Stomach (tissue), 4 donors: ENCODE measurements at regions not wholly inside any gene's neighbourhood (a gene's known extent, or its start where the extent isn't known, plus 50 kb on each side); places are given as distances from the start of the nearest gene placed in this dataset.

ENCODE experiments used
- POLR2A ChIP-seq, 4 donors: fragments of 450-650 bp; IDR thresholded peaks; one replicate each; pipeline ENCODE4 v1.6.1; 2016; ENCODE audit warnings: antibody characterized with exemption in 4 of 4, control low read depth in 2 of 4, mild to moderate bottlenecking in 1 of 4, moderate library complexity in 1 of 4
- POLR2AphosphoS5 ChIP-seq, 3 donors: sonication (generic); formaldehyde crosslinking; IDR thresholded peaks; one replicate each; pipeline ENCODE4 v1.6.1; 2016; ENCODE audit warnings: antibody characterized with exemption in 3 of 3
- TF ChIP-seq, protein P1 (sequence below), 7 experiments: fragments of 450-650 bp in 4 of 7; fragments of 200-600 bp in 3 of 7; sonication (generic) in 3 of 7; IDR thresholded peaks; one replicate each; pipeline ENCODE4 v1.5.1; 2016 to 2019; ENCODE audit warnings: antibody characterized with exemption in 7 of 7, control low read depth in 2 of 7, mild to moderate bottlenecking in 1 of 7

DNA sequence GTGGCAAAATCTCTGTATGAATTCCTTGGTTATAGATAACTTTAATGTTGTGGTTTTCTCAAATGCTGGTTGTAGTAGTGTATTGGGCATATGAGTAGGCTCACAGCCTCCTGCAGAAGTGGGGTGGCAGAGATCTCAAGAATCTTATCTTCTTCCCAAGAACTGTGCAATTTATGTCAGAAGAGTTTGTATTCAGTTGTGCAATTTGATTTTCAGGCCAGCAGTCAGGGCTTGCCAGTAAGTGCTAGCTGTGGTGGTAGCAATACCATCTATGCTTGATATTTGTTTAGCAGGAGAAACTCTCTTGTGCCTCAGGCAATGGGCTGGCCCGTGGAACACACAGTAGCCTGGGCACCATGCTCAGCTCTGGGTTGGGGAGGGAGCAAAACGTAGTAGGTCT, 58.4 kb upstream of the GOLIM4 start:
- TF ChIP-seq POLR2AphosphoS5 (IDR thresholded peaks at IDR 0.05) = no peak
- TF ChIP-seq, protein P1, sequence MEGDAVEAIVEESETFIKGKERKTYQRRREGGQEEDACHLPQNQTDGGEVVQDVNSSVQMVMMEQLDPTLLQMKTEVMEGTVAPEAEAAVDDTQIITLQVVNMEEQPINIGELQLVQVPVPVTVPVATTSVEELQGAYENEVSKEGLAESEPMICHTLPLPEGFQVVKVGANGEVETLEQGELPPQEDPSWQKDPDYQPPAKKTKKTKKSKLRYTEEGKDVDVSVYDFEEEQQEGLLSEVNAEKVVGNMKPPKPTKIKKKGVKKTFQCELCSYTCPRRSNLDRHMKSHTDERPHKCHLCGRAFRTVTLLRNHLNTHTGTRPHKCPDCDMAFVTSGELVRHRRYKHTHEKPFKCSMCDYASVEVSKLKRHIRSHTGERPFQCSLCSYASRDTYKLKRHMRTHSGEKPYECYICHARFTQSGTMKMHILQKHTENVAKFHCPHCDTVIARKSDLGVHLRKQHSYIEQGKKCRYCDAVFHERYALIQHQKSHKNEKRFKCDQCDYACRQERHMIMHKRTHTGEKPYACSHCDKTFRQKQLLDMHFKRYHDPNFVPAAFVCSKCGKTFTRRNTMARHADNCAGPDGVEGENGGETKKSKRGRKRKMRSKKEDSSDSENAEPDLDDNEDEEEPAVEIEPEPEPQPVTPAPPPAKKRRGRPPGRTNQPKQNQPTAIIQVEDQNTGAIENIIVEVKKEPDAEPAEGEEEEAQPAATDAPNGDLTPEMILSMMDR (IDR thresholded peaks at IDR 0.05) = no peak
- TF ChIP-seq POLR2A (IDR thresholded peaks at IDR 0.05) = no peak
